ENCODE measurements at regions not wholly inside any gene's neighbourhood (a gene's known extent, or its start where the extent isn't known, plus 50 kb on each side); places are given as distances from the start of the nearest gene placed in this dataset.

DNA sequence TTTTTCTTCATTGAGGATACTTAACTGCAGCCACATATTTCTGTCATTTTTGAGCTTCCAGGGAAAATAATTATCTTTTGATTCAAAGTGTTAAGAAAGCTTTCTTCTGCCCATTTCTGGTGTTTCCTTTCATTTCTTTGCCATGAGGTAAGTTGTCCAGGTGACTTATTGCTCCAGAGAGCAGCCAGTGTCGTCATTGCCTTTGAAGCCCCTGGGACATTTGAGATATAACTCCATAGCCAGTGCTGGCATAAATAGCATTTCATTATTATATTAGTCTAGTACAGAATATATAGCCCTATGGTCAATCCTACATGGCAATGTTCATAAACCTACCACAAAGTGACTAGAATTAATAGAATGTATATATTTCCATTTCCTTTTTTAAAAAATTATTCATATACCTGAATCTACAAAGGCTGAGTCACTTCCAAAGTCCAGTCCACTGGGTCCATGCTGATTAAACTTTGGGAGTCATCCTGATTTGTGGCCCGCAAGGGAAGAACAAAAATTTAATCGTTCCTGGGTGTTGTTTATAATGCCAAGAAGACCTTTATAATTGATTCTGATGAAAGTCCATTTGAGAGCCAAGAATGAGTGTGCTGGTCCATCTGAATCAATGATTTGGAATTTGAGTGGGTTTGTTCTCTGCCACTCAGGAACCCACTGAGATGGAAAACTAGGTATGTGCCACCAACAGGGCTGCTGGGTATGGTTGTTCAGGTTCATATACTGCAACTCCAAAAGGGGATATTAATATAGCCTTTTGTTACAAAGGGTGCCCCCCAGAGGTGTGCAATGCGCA lies 221.8 kb upstream of the PLXNA2 start (continued):
- TF ChIP-seq, protein P1, sequence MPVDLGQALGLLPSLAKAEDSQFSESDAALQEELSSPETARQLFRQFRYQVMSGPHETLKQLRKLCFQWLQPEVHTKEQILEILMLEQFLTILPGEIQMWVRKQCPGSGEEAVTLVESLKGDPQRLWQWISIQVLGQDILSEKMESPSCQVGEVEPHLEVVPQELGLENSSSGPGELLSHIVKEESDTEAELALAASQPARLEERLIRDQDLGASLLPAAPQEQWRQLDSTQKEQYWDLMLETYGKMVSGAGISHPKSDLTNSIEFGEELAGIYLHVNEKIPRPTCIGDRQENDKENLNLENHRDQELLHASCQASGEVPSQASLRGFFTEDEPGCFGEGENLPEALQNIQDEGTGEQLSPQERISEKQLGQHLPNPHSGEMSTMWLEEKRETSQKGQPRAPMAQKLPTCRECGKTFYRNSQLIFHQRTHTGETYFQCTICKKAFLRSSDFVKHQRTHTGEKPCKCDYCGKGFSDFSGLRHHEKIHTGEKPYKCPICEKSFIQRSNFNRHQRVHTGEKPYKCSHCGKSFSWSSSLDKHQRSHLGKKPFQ (tag by site-specific recombination; IDR thresholded peaks at IDR 0.05), result no peak
- TF ChIP-seq, protein P2, sequence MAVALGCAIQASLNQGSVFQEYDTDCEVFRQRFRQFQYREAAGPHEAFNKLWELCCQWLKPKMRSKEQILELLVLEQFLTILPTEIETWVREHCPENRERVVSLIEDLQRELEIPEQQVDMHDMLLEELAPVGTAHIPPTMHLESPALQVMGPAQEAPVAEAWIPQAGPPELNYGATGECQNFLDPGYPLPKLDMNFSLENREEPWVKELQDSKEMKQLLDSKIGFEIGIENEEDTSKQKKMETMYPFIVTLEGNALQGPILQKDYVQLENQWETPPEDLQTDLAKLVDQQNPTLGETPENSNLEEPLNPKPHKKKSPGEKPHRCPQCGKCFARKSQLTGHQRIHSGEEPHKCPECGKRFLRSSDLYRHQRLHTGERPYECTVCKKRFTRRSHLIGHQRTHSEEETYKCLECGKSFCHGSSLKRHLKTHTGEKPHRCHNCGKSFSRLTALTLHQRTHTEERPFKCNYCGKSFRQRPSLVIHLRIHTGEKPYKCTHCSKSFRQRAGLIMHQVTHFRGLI (tag by site-specific recombination; IDR thresholded peaks at IDR 0.05), result no peak
- TF ChIP-seq WT1 (tag by site-specific recombination; IDR thresholded peaks at IDR 0.05) (no peak), ZNF791 (tag by site-specific recombination; IDR thresholded peaks at IDR 0.05) (no peak), ZNF530 (tag by site-specific recombination; IDR thresholded peaks at IDR 0.05; ENCODE audit: low read depth) (no peak)

DNA sequence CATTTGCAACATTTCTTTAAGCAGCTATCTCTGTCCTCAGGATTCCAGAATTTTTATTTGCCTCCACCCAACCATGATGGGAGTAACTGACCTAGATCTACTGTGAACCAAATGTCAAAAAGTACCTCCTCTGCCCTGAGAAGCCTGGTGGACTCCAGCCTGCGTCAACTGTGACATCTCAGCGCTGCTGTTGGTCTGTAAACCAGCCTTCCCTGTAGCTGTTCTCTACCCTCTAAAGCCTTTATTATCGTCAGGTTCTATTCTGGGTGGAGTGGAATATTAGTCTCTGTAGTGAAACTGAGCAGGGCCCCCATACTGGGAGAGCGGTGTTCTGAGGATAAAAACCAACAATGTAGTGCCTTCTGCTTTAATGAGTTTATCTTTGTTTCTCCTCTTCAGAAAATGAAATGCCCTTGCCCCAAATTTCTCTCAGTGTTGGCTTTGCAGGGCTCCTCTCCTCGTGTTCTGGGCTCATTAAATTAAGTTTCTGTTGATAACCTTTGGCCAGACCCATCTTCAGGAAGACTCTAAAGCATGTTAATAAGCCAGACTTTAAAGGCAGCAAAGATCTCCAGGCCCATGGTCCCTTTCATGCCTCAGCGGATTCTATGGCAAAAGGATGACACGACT lies 223.1 kb upstream of the PLXNA2 start:
- no peaks in the 10 kb centered on the region for H3K9me3 ChIP-seq (ENCODE audit: control insufficient read depth, insufficient read depth, low read depth, low read length)
- no peak overlapping the region for H3K27ac ChIP-seq (ENCODE audit: extremely low read depth, low read depth, low read length)
- CTCF ChIA-PET, result interaction anchor here (0.6 kb wide), 1 partner anchor 15 kb away, joined by 3 read pairs; no protein-coding TSS in a partner anchor
- no peaks in the 10 kb centered on the region for H3K4me1 ChIP-seq (ENCODE audit: control insufficient read depth, insufficient read depth, low read length)
- H3K36me3 ChIP-seq (ENCODE audit: control insufficient read depth in 2 of 2, insufficient read depth in 1 of 2, low read length in 2 of 2), result no peaks in the 10 kb centered on the region
- no peak overlapping the region for H3K4me3 ChIP-seq (ENCODE audit: low read depth, low read length)
- POLR2A ChIA-PET, result no interaction called here
- TF ChIP-seq ZNF623 (tag by site-specific recombination; IDR thresholded peaks at IDR 0.05), result no peak
- no peak for TF ChIP-seq ZNF248 (tag by site-specific recombination; IDR thresholded peaks at IDR 0.05)
- no peak for TF ChIP-seq ZNF707 (tag by site-specific recombination; IDR thresholded peaks at IDR 0.05)
- TF ChIP-seq ZNF416 (tag by site-specific recombination; IDR thresholded peaks at IDR 0.05), result no peak
- no peak for TF ChIP-seq KLF9 (tag by site-specific recombination; IDR thresholded peaks at IDR 0.05; ENCODE audit: low read depth)
- TF ChIP-seq GLIS1 (tag by site-specific recombination; IDR thresholded peaks at IDR 0.05), result no peak
- no peak for TF ChIP-seq ZNF155 (tag by site-specific recombination; IDR thresholded peaks at IDR 0.05)
- no peak for TF ChIP-seq ZNF335 (tag by site-specific recombination; conservative IDR thresholded peaks at IDR 0.05)
- TF ChIP-seq ZNF211 (tag by site-specific recombination; IDR thresholded peaks at IDR 0.05; ENCODE audit: low read depth), result no peak
- no peak for TF ChIP-seq ZNF366 (tag by site-specific recombination; conservative IDR thresholded peaks at IDR 0.05)
- TF ChIP-seq REPIN1 (tag by site-specific recombination; IDR thresholded peaks at IDR 0.05; ENCODE audit: low read depth), result no peak
- no peak for TF ChIP-seq ZSCAN16 (tag by site-specific recombination; IDR thresholded peaks at IDR 0.05)
- TF ChIP-seq ZNF544 (tag by site-specific recombination; IDR thresholded peaks at IDR 0.05), result no peak
- TF ChIP-seq ZXDB (tag by site-specific recombination; IDR thresholded peaks at IDR 0.05), result no peak
- no peak for TF ChIP-seq PRDM1 (tag by site-specific recombination; IDR thresholded peaks at IDR 0.05)
- no peak for TF ChIP-seq ZFP3 (tag by site-specific recombination; IDR thresholded peaks at IDR 0.05; ENCODE audit: low read depth)
- TF ChIP-seq, protein P3, sequence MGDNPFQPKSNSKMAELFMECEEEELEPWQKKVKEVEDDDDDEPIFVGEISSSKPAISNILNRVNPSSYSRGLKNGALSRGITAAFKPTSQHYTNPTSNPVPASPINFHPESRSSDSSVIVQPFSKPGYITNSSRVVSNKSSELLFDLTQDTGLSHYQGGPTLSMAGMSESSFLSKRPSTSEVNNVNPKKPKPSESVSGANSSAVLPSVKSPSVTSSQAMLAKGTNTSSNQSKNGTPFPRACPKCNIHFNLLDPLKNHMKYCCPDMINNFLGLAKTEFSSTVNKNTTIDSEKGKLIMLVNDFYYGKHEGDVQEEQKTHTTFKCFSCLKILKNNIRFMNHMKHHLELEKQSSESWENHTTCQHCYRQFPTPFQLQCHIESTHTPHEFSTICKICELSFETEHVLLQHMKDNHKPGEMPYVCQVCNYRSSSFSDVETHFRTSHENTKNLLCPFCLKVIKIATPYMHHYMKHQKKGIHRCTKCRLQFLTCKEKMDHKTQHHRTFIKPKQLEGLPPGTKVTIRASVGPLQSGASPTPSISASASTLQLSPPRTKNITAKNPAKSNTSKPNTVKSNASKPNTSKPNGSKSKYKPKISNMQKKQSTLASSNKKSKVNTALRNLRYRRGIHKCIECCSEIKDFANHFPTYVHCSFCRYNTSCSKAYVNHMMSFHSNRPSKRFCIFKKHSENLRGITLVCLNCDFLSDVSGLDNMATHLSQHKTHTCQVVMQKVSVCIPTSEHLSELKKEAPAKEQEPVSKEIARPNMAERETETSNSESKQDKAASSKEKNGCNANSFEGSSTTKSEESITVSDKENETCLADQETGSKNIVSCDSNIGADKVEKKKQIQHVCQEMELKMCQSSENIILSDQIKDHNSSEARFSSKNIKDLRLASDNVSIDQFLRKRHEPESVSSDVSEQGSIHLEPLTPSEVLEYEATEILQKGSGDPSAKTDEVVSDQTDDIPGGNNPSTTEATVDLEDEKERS (tag by site-specific recombination; IDR thresholded peaks at IDR 0.05), result no peak
- TF ChIP-seq SP2 (tag by site-specific recombination; IDR thresholded peaks at IDR 0.05), result no peak
